HG03558 (cell line): ENCODE measurements at regions not wholly inside any gene's neighbourhood (a gene's known extent, or its start where the extent isn't known, plus 50 kb on each side); places are given as distances from the start of the nearest gene placed in this dataset.

Experiments used
- ATAC-seq: cut with Tn5 transposase; IDR thresholded peaks from one replicate; pipeline ENCODE4 v1.9.1; 2021; ENCODE audit warnings: moderate number of reproducible peaks; ENCODE audit not compliant: unreplicated experiment; ENCODE audit errors: extremely low read depth

DNA sequence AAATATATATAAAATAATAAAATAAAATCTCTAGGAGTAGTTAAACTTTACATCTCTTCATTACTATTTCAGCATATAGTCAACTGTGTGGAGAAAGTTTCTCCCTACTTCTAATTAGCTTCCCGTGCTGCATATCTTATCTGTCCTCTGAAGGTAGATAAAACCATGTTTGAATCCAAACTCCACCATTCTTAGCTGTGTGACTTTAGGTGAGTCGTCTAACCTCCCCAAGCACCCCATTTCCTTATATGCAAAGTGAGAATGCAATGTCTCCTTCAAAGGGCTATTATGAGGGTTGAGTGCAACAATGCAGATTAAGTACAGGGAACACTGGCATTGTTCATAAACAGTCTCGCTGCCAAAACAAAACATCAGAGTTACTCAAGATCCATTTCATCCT is 80.8 kb upstream of the DRD2 start:
- no peak for ATAC-seq

DNA sequence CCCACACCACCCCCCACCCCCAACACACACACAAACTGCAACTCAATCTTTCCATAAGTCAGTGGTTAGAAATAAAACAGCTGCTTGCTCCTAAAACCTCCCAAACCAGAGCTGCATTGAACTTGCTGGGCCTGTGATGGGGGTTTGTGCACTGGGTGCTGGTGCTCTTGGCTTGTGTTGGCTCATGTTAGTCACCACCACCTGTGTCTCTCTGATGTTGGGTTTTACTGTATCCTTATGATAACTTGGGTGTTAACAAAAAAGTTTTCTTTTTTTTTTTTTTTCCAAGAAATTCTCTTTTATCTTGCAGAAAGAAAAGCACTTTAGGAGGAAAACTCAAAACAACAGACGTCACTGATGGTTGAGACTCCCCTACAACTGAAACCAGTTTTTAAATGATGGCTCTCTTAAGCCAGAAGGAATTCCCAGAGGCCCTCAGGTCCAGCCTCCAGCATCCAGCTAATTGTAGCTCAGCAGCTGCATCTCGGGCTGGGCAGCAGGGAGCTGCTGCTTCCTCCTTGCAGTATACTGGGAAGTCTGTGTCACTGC is 79.9 kb upstream of the DRD2 start:
- ATAC-seq = no peak

DNA sequence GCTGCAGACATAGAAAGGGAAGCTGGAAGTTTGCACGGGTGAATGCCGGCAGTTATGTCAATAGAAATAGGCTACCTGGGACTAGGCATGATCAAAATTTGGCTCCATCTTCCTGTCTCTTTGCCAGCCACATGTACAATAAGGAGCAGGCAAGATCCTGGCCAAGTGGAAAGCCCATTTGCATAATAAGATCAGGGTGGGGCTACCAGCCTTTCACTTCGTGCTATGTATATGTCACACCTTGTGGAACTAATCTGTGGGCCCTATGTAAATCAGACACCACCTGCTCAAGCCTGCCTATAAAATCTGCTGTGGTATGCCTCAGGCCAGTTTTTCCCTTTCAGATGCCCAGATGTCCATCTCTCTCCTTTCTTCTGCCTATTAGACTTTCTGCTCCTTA is 79.3 kb upstream of the DRD2 start:
- ATAC-seq = no peak

DNA sequence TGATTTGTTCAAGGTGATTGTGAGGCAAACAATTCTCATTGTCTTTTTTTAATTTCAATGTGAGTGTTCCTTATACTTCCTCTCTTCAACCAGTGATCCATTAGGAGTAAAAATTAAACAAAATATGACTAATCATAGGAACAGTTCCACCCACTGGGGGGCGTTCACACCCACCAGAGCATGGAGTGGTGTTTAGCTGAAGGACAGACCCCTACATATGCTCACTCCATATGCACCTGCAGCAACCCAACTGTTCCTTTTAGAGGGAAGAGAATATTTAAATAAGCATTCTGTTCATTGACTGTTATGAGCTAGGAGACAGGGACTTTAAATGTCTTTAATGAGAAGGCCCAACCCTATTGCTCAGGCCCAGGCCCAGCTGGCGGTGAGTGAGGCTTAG is 78.7 kb upstream of the DRD2 start:
- no peak for ATAC-seq

DNA sequence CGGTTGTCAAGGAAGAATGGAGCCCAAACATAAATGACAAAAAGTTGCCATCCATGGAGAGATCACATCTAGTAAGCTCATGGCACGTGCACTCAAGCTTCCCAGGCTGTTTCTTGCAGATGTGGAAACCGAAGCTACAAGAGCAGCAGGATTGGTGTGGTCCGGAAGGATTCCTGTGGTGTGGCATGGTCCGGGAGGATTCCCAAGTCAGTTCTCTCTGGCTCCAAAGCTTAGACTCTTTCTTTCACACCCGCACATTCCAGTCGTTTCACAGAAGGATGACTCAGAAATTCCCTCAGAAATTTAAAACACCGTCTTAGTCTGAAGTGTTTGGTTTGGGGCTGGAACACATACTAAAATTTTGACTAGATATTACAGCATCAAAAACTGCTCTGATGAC is 78.0 kb upstream of the DRD2 start:
- ATAC-seq = no peak

DNA sequence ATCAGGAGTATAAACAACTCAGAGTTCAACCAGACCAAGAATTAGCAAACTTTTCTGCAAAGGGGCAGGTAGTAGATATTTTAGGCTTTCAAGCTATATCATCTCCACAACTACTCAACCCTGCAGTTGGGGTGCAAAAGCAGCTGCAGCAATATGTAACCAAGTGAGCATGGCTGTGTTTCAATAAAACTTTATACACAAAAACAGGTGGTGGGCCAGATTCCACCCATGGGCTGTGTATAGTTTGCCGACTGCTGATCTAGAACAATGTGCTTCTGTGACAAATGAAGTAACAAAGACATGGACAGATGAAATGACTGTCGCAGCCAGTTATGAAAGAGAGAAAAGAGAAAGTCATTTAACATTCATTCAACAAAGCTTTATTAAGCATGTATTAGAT is 77.1 kb upstream of the DRD2 start:
- no peak for ATAC-seq

DNA sequence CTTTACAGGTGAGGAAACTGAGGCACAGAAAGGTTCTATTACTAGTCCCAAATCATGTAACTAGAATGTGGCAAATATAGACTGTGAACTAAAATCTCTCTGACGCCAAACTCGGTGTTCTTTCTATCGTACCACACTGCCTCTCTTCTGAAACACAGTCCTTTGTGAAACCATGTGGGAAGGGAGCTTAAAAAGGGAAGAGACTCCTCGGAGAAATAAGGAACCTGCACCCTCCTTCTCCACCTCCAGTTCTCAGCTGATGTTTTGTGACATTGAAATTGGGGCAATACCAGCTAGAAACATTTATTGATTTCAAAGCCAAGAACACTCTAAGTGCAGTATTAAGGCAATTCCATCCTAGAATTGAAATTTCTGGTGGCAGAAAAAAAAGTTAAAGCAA is 76.4 kb upstream of the DRD2 start:
- ATAC-seq = no peak

DNA sequence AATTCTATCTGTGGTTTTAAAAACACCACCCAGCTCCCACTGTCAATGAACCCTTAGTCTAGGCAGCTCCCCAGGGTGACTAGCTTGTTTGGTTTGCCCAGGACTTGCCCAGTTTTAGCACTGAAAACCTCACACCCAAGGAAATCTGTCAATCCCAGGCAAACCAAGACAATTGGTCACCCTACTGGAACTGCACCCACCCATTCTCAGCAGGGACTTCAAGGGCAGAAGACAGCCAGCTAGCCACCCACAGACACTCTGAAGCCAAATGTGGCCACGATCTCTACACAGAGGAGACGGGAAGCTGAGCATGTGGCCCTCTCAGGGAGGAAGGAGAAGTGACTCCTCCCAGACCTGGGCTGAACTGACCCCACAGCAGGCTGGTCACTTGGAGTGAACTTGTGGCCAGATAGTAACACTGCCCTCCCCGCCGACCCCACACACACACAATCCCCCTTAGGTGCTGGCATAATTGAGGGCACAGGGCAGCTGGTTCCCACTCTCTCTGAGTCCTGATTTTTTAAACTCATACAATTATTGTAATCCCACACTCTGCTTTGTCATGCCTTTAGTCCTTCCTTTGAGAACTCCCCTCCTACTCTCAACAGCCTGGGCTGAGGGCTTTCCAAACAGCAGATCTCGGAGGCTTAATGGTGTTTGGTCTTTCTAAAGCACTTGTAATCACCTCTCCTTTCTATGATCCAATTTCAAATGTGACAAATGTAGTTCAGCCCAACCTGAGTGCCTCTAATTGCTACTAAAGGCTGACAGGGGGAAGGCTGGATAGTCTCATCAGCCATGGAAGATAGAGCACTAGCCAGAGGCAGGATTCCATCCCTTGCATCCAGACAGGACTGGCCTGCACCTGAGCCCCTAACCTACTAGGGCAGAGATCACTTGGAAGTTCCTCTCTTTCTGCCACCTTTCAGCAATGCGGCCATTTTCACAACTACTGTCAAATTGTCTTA is 74.7 kb upstream of the DRD2 start:
- ATAC-seq = no peak

DNA sequence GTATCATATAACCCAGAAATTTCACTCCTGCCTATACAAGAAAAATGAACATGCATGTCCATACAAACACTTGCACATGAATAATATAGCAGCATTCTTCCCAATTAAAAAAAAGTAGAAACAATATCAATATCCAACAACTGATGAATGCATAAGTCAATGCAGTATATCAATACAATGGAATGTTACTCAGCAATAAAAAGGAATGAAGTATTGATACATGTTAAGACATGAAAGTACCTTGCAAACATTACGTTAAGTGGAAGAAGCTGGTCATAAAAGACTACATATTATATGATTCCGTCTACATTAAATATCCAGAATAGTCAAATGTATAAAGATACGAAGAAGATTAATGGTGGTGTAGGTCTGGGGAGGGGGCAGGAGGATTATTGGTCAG is 73.9 kb upstream of the DRD2 start:
- no peak for ATAC-seq

DNA sequence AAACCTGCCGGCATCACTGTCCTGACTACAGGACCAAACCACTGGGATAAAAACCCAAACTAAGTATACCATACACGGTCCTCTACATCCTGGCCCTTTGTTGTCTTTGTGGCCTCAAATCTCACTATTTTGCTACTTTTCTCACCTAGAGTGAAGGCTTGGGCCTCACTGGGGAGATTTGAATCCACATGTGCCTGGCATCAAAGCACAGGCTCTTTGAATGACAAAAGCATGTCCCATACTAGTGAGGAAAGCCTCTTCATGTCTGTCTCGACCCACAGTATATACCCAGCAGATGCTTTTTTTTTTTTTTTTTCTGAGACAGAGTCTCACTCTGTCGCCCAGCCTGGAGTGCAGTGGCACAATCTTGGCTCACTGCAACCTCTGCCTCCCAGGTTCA is 72.5 kb upstream of the DRD2 start:
- no peak for ATAC-seq

DNA sequence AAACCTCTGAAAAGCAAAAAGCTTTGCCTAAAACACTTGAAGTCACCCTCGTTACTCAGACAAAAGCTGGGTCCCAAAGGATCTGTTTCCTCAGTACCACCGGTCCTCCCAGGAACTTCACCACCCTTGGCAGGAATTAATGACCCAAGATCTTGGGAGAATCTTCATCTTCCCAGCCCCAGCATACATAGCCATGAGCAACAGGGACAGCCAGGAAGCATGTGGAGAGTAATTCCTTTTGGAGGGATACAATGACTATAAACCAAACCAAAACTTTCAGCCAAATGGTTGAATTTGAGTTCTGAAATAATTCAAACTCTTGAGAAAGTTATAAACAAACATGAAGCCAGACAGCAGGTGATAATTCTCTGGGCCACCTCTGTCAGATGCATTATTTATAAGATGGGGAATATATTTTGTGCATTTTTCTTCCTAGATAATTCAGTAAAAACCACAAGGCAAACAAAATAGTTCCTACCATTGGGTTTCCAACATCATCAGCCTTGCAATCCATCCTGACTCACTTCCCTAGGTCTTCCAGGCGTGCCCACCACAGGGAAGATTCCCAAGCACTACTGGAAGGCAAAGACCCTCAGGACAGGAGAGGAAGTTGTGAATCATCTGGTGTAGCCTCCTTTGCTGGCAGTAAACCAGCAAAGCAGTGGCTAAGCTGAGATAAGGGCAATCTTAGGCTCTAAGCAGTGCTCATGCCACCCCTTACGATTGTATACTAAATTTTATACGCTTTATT is 71.7 kb upstream of the DRD2 start:
- no peak for ATAC-seq

DNA sequence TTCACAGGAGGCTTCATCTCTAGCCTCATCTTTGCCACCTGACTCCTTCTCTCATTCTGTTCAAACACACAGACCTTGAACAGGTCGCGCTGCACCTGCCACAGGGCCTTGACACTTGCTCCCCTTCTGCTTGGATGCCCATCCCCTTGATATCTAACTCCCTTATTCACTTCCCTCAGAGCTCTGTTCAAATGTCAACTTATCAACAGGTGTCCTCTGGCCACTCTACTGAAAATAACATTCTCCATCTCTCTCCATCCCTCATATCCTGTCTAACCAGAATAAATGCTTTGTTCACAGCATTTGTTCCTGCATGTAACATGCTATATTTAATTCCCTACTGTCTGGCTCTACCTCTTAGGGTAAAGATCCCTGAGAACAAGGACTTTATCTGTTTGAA is 67.2 kb upstream of the DRD2 start:
- no peak for ATAC-seq

DNA sequence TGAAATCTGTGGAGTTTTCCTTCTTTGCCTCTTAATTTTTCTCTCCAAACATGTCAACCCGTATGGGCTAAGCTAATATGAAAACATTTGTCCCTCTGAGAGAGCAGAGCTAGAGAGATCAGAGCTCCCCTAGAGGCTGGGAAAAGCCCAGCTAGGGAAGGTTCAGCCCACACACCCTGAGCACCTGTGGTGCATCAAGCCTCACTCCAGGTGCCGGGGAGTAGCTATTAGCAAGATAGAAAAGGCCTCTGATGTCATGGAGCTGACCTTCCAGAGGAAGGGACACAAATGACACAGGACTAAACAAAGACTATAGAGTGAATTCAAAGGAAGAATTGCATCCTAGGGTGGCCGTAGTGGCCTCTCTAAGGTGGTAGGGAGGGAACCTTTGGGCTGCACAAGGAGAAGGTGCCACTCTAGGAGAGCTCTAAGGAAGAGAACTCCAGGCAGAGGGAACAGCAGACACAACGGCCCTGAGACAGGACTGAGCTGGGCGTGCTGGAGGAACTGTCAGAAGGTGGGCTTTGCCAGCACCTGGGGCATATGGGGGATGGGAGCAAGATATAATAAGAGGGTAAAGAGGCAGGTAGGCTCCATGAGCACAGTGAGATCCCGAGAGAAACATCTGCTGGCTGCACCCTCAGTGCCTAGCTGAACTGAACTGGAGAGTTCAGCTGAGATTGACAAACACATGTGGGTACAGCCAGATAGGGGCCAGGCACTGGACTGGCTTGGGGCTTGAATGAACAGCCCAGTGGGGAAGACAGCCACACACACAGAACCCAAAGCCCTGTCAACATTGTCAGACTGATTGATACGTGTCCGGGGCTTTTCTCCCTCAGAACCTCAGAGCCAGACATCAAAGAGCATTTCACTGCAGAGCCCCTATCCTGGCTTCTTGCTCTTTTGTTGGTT is 65.5 kb upstream of the DRD2 start:
- ATAC-seq = no peak

DNA sequence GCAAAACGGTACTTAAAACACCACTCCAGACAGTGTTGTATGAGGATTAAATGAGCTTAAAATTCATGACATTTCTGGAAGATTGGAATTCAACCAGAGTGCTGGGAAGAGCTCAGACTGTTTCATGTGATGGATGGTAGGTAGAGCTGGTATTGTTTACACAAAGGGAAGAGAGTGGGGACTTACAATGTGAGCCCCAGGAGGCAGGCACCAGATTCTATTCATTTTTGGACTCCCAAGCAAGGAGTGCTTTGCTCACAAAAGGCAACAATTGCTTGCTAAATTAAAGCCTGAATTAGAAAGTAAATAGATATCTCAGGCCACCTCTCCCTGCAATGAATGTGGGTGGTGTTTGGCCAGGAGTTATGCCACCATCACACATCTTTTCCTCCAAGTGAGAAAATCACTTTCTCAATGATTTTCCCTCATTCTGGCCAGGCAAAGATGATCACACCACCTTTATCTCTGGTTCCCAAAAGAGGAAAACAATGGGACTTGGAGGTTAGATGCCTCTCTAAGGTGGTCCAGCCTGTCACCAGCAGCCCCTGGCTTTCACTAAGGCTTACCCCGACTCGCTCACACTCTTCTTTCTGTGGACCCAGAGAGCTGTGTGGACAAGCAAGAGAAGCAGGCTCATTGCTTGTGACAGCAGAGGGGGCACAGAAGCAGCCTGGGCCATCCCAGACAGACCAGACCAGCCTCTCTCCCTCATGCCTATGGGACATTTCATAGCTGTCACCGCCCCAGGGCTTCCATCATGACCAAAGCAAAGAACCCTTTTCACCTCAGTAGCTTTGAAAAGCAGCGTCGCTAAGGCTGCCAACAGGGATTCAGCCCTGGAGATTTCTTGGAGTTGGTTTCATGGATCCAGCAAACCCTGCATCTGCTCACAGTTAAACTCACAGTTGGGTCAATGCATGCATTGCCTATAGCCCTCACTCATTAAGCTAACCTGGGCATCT is 63.5 kb upstream of the DRD2 start:
- ATAC-seq = no peak

DNA sequence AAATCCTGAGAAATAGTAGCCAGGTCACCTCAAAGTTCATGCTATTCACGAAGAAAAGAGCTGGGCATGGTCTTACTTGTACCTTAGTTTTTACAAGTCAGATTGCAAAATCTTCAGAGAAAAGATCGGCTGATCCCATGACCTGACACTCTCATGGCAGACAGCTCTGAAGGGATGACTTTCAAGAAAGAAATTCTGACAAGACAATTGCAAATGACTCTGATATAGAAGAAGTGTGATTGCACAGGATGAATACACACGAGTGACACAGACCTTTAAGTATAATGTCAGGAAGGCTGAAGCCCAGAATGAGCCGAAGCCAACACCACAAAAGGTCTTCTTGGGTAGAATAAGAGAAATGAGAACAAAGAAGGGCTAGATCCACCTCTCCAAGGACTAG is 59.4 kb upstream of the DRD2 start:
- ATAC-seq = no peak

DNA sequence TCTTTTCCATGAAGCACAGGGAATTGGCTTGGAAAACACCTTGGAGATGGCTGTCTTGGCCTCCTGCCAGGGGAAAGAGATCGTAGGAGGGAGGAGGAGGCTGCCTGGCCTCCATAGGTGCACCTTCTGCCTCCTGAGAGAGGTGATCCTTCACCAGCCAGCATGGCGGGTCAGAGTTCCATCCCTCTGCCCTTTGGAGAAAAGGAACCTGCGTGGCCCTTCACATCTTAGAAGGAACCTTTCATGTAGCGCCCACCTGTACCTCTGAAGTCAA is 58.2 kb upstream of the DRD2 start:
- no peak for ATAC-seq

DNA sequence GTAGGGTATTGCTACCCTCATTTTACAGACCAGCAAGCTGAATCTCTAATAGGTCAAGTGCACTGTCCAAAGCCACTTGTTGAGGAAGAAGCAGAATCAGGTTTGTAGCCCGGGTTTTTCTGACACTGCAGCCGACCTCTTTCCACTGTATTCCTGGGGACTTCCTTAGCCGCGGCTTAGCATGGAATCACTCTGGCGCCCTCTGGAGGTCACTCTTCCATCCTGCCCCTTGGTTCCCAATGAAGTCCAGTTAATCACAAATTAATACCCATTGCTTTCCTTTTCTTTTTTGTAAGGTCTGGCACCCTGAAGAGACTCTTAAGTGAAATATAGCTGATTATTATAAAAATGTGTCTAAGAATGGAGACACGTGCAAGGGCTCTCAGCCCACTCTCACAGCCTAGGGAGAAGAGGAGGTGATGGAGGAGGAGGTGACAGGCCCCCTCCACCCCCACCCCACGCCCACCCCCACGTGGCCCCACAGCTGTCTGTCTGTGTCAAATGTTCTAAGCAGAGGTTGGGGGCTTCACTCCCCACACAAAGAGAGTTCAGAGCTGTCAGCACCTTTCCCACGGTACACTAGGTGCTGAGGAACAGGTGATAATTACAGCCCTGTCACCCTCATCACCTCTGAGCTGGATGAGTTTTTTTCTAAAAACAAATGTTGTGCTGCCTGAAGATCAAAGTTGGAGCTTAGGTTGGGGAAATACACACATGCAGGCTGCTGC is 57.7 kb upstream of the DRD2 start:
- ATAC-seq = no peak

DNA sequence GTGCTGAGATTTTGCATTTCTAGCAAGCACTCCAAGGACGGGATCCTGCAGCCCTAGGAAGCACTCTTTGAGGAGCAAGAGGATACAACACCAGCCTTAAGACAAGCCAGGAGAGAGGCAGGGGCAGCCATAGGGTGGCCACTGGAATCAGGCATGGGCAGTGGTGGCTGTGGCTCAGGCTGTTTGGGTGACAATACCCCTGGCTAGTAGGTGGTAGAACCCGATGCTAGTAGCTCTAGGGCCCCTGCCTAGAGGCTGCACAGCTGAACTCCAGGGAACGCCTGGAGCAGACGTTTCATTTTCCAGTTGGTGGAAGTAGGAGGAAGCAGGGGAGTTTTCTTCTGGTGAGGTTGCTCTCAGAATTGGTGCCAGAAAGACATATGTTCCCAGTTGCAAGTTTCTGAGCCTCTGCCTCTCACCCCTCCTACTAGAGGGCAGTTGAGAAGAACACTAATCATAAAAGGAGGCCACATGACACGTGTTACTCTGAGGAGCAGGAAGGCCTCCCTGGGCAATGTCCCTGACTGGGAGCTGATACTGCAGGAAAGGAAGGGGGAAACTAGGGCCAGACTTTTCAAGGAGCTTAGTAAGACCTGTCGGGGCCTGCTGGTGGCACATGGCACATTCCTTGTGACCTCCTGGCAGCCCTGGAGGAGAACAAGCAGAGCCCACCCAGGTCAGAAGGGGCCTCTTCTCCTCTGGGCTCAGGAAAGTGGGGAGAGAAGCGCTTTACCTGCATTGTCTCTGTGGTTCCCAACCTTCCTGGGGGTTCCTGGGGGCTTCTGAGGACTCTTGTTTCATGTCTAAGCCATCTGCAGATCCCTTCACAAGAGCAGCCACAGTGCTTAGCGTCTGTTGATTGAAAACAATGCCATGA is 56.6 kb upstream of the DRD2 start:
- ATAC-seq = no peak
